HL-60 (cell line): ENCODE measurements at regions not wholly inside any gene's neighbourhood (a gene's known extent, or its start where the extent isn't known, plus 50 kb on each side); places are given as distances from the start of the nearest gene placed in this dataset.

Experiments
- DNase-seq, 2 experiments: peaks; one replicate each; pipeline ENCODE4 v3.0.0-alpha.2; 2010 to 2020; ENCODE audit warnings: low read depth in 1 of 2, low spot score in 1 of 2
- H3K27ac ChIP-seq: fragments of 250-450 bp; sonication (Bioruptor Pico); replicated peaks from 2 replicates; pipeline ENCODE4 v1.5.1; 2020; ENCODE audit warnings: mild to moderate bottlenecking, moderate library complexity
- H3K27me3 ChIP-seq: fragments of 250-450 bp; sonication (Bioruptor Pico); 2 replicates; pipeline ENCODE4 v1.5.1; 2021; ENCODE audit warnings: mild to moderate bottlenecking, moderate library complexity; ENCODE audit not compliant: insufficient read depth, poor library complexity, severe bottlenecking
- H3K4me3 ChIP-seq: replicated peaks from 2 replicates; pipeline ENCODE4 v1.5.1; 2011; ENCODE audit warnings: mild to moderate bottlenecking, control low read depth, low read length; ENCODE audit not compliant: insufficient read depth
- CTCF ChIP-seq: IDR thresholded peaks from one replicate; pipeline ENCODE4 v1.5.1; 2011; ENCODE audit warnings: low read length, control low read depth, inconsistent platforms; ENCODE audit not compliant: insufficient read depth
- GABPA ChIP-seq: IDR thresholded peaks from 2 replicates; pipeline ENCODE4 v1.6.1; 2012; ENCODE audit warnings: low read depth
- POLR2AphosphoS5 ChIP-seq: IDR thresholded peaks from 2 replicates; pipeline ENCODE4 v1.6.1; 2012; ENCODE audit warnings: low read depth
- SPI1 ChIP-seq: IDR thresholded peaks from 2 replicates; pipeline ENCODE4 v1.6.1; 2012; ENCODE audit warnings: low read depth, mild to moderate bottlenecking, borderline replicate concordance
- TF ChIP-seq, protein P1 (sequence below): IDR thresholded peaks from 2 replicates; pipeline ENCODE4 v1.6.1; 2012; ENCODE audit warnings: low read depth; ENCODE audit not compliant: insufficient replicate concordance

- DNase-seq, result no peak
- no peak overlapping the region for H3K27ac ChIP-seq
- H3K4me3 ChIP-seq, result no peak overlapping the region
- no peak for TF ChIP-seq SPI1
- no peak for TF ChIP-seq GABPA
- TF ChIP-seq, protein P1, sequence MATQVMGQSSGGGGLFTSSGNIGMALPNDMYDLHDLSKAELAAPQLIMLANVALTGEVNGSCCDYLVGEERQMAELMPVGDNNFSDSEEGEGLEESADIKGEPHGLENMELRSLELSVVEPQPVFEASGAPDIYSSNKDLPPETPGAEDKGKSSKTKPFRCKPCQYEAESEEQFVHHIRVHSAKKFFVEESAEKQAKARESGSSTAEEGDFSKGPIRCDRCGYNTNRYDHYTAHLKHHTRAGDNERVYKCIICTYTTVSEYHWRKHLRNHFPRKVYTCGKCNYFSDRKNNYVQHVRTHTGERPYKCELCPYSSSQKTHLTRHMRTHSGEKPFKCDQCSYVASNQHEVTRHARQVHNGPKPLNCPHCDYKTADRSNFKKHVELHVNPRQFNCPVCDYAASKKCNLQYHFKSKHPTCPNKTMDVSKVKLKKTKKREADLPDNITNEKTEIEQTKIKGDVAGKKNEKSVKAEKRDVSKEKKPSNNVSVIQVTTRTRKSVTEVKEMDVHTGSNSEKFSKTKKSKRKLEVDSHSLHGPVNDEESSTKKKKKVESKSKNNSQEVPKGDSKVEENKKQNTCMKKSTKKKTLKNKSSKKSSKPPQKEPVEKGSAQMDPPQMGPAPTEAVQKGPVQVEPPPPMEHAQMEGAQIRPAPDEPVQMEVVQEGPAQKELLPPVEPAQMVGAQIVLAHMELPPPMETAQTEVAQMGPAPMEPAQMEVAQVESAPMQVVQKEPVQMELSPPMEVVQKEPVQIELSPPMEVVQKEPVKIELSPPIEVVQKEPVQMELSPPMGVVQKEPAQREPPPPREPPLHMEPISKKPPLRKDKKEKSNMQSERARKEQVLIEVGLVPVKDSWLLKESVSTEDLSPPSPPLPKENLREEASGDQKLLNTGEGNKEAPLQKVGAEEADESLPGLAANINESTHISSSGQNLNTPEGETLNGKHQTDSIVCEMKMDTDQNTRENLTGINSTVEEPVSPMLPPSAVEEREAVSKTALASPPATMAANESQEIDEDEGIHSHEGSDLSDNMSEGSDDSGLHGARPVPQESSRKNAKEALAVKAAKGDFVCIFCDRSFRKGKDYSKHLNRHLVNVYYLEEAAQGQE, result no peak
- TF ChIP-seq CTCF, result no peak
- no peaks in the 10 kb centered on the region for H3K27me3 ChIP-seq
Measured at GRCh38 chr10:131400513-131400912, 89.0 kb upstream of the TCERG1L start.

GRCh38 chr10:131402771-131403650 is 91.5 kb upstream of the TCERG1L start:
- H3K27me3 ChIP-seq, result no peaks in the 10 kb centered on the region
- TF ChIP-seq POLR2AphosphoS5, result no peak
- H3K4me3 ChIP-seq, result no peak overlapping the region
- H3K27ac ChIP-seq, result no peak overlapping the region
- DNase-seq, result no peak

- Histone ChIP-seq H3K27ac (no peak overlapping the region), H3K27me3 (no peaks in the 10 kb centered on the region), H3K4me3 (no peak overlapping the region)
- TF ChIP-seq GABPA, result no peak
- TF ChIP-seq POLR2AphosphoS5, result no peak
- TF ChIP-seq, protein P1, result no peak
- TF ChIP-seq SPI1, result no peak
- no peak for TF ChIP-seq CTCF
- DNase-seq, result no peak
Measured at GRCh38 chr10:131403936-131404335, 92.4 kb upstream of the TCERG1L start.

GRCh38 chr10:131404886-131405285 is 93.4 kb upstream of the TCERG1L start:
- TF ChIP-seq SPI1 (no peak), CTCF (no peak), GABPA (no peak), POLR2AphosphoS5 (no peak)
- TF ChIP-seq, protein P1, result no peak
- no peak overlapping the region for H3K4me3 ChIP-seq
- DNase-seq, result no peak

More at GRCh38 chr10:131404886-131405285, 93.4 kb upstream of the TCERG1L start:
- no peaks in the 10 kb centered on the region for H3K27me3 ChIP-seq
- H3K27ac ChIP-seq, result no peak overlapping the region
